Astrocyte of the spinal cord (primary cell): ENCODE measurements at regions not wholly inside any gene's neighbourhood (a gene's known extent, or its start where the extent isn't known, plus 50 kb on each side); places are given as distances from the start of the nearest gene placed in this dataset.

ENCODE experiments used
- DNase-seq: peaks from one replicate; pipeline ENCODE4 v3.0.0; 2011; ENCODE audit warnings: low read depth, low spot score
- H3K4me3 ChIP-seq: 2 replicates; pipeline ENCODE4 v1.5.1; 2011; ENCODE audit warnings: low read depth, mild to moderate bottlenecking, low read length, moderate library complexity
- in situ Hi-C: cut with HindIII; loops from 2 replicates; pipeline ENCODE4 v1.10.0; 2017; ENCODE audit warnings: low sequenced_read_pairs
- TF ChIP-seq, protein P1 (sequence below): IDR thresholded peaks from 2 replicates; pipeline ENCODE4 v1.5.1; 2012; ENCODE audit warnings: low read depth, mild to moderate bottlenecking, low read length, inconsistent platforms

DNA sequence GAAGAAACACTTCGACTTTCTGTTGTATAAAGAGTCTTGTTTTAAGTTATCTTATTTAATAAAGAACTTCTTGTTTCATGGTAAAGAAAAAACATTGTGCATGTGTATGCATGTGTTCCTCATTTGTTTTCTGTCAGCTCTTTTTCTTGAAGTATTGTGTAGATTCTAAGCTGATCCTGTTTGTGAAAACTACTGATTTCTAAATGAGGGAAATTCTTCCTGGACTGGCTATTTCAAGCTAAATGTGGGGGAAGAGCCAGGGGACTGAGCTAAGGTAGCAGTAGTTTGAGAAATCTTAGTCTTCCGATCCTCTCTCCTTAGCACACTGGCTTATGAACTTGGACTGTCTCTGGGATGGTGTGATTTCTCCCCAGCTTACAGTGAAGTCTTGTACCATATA lies 56.4 kb upstream of the RBMS1 start:
- TF ChIP-seq, protein P1, sequence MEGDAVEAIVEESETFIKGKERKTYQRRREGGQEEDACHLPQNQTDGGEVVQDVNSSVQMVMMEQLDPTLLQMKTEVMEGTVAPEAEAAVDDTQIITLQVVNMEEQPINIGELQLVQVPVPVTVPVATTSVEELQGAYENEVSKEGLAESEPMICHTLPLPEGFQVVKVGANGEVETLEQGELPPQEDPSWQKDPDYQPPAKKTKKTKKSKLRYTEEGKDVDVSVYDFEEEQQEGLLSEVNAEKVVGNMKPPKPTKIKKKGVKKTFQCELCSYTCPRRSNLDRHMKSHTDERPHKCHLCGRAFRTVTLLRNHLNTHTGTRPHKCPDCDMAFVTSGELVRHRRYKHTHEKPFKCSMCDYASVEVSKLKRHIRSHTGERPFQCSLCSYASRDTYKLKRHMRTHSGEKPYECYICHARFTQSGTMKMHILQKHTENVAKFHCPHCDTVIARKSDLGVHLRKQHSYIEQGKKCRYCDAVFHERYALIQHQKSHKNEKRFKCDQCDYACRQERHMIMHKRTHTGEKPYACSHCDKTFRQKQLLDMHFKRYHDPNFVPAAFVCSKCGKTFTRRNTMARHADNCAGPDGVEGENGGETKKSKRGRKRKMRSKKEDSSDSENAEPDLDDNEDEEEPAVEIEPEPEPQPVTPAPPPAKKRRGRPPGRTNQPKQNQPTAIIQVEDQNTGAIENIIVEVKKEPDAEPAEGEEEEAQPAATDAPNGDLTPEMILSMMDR = no peak
- DNase-seq = no peak
- in situ Hi-C loops = no loop called here
- H3K4me3 ChIP-seq = no peak overlapping the region

DNA sequence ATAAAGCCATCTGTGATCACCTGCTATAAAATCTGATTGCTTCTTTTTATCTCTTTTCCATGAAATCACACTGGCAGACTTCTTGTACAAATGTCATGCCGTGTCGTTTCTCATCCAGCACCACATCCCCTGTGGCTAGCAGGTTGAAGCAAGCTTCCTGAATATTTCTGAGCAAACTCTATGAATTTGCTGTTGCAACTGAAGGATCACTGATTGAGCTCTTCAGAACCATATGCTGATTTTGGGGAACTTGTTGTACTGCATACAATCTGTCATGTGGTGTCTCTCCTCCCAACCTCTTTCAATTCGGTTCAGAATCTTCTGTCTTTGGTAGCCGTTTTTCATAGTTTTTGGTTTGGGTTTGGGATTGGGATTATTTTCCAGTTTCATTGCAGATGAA lies 57.7 kb upstream of the RBMS1 start:
- no peak for DNase-seq
- in situ Hi-C loops = no loop called here
- TF ChIP-seq, protein P1 = no peak
- no peak overlapping the region for H3K4me3 ChIP-seq

DNA sequence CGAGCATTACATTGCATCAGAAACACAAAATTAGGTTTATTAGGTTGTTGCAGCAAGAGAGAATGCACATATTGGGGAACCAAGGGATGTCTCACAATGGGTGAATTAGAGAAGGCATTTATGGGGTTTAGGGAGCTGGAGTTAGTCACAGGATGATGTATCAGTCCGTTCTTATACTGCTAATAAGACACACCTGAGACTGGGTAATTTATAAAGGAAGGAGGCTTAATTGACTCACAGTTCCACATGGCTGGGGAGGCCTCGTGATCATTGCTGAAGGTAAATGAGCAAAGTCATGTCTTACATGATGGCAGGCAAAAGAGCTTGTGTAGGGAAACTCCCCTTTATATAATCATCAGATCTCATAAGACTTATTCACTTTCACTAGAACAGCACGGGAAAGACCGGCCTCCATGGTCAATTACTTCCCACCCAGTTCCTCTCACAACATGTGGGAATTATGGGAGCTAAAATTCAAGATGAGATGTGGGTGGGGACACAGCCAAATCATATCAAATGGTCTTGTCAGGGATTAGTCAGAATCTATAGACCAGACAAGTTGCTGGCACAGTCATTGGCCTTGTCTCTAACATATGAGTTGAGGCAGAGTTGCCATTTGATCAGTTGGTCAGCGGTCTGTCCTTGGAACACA lies 61.9 kb upstream of the RBMS1 start:
- TF ChIP-seq, protein P1 = no peak
- no peak for DNase-seq
- H3K4me3 ChIP-seq = no peak overlapping the region
- in situ Hi-C loops = no loop called here

DNA sequence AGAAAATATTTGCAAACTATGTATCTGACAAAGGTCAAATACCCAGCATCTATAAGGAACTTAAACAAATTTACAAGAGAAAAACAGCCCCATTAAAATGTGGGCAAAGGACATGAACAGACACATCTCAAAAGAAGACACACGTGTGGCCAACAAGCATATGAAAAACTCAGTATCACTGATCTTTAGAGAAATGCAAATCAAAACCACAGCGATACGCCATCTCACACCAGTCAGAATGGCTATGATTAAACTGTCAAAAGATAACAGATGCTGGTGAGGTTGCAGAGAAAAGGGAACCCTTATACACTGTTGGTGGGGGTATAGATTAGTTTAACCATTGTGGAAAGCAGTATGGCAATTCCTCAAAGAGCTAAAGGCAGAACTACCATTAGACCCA lies 64.3 kb upstream of the RBMS1 start:
- DNase-seq = no peak
- in situ Hi-C loops = no loop called here
- TF ChIP-seq, protein P1 = no peak
- no peak overlapping the region for H3K4me3 ChIP-seq

DNA sequence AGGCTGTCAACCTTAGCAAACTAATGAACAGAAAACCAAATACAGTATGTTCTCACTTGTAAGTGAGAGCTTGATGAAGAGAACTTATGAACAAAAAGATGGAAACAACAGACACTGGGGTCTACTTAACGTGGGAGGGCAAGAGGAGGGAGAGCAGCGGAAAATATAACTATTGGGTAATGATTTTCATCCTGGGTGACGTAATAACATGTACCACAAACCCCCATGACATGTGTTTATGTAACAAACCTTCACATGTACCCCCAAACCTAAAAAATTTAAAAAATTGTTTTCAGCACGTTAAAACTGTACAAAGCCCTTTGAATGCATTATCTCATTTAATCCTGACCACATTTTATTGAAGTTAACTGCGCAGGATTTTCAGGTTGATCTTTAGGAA lies 64.9 kb upstream of the RBMS1 start:
- DNase-seq = no peak
- H3K4me3 ChIP-seq = no peak overlapping the region
- in situ Hi-C loops = no loop called here
- TF ChIP-seq, protein P1 = no peak

DNA sequence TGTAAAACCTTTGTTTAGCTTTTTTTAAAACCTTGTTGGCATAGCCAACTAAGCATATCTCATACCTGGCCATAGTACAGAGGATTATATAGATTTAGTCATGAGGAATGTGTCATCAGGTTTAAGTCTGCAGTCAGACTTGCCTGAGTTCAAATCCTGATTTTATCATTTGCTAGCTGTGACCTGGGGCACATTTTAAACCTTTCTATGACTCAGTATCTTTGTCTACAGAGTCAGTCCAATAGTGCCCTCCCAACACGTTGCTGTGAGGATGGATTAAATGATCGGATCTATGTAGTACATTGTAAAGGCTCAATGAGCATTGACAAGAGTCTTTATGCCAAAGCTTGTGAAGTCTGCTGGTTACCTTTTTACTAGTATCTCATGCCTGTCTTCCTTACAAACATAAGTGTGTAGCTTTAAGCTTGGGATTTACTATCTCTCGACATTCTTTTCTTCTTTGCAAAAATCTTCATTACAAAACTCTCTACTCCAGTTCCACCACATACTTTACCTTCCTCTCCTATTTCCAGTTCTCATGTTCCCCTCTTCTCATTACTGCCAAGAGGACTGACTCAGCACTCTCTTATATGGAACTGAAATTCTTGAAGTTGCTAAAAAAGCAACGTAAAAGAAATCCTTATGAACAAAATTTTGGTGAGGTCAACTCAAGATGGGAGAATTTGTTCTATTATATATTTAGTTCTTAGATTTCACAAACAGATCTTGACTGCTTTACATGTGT lies 68.1 kb upstream of the RBMS1 start:
- in situ Hi-C loops = no loop called here
- peak; percentile 73 for DNase-seq
- TF ChIP-seq, protein P1 = no peak
- H3K4me3 ChIP-seq = no peak overlapping the region
